Upper lobe of left lung (tissue), 4 donors: ENCODE measurements at regions not wholly inside any gene's neighbourhood (a gene's known extent, or its start where the extent isn't known, plus 50 kb on each side); places are given as distances from the start of the nearest gene placed in this dataset.

Source experiments
- CTCF ChIP-seq, 6 experiments: fragments of 450-650 bp in 4 of 6; fragments of 200-600 bp in 2 of 6; sonication (generic) in 2 of 6; IDR thresholded peaks; one replicate each; pipeline ENCODE4 v1.5.1; 2016 to 2019; ENCODE audit warnings: antibody characterized with exemption in 6 of 6
- EP300 ChIP-seq, 4 donors: sonication (generic); formaldehyde crosslinking; IDR thresholded peaks; one replicate each; pipeline ENCODE4 v1.5.1; 2017; ENCODE audit warnings: antibody characterized with exemption in 4 of 4, control low read depth in 2 of 4
- POLR2AphosphoS5 ChIP-seq, 2 donors: sonication (generic); formaldehyde crosslinking; IDR thresholded peaks; one replicate each; pipeline ENCODE4 v1.5.1; 2017; ENCODE audit warnings: antibody characterized with exemption in 2 of 2

- TF ChIP-seq CTCF (IDR thresholded peaks at IDR 0.05), result no peak
- no peak for TF ChIP-seq POLR2AphosphoS5 (IDR thresholded peaks at IDR 0.05)
- TF ChIP-seq EP300 (IDR thresholded peaks at IDR 0.05), result no peak
These were observed 232.1 kb upstream of the SEMA3C start for GRCh38 chr7:81150951-81151361.
